Activated CD8-positive, alpha-beta memory T cell treated with anti-CD3 and anti-CD28 coated beads, Interleukin-2, amount 10 ng/mL, durations not matched to agents 7 days and 5 days (primary cell): ENCODE measurements at regions not wholly inside any gene's neighbourhood (a gene's known extent, or its start where the extent isn't known, plus 50 kb on each side); places are given as distances from the start of the nearest gene placed in this dataset.

Experiments
- ATAC-seq: fragments of 150-1000 bp; cut with Tn5 transposase; one replicate; pipeline ENCODE4 v1.10.0; 2021; ENCODE audit warnings: moderate library complexity
- CTCF ChIA-PET: fragments of 350-600 bp; sonication (Branson Sonifier 250); formaldehyde crosslinking; loops from one replicate; lab custom pipeline; 2021; ENCODE audit warnings: antibody characterized with exemption; lab: Charles Lee
- DNase-seq: peaks from one replicate; pipeline ENCODE4 v3.0.0-alpha.2; 2020
- H3K27ac Mint-ChIP-seq: one replicate; pipeline ENCODE4 v1.8.0; 2021; ENCODE audit warnings: mild to moderate bottlenecking, mixed read lengths
- H3K27me3 Mint-ChIP-seq: one replicate; pipeline ENCODE4 v1.8.0; 2021; ENCODE audit warnings: mixed read lengths
- H3K36me3 Mint-ChIP-seq: one replicate; pipeline ENCODE4 v1.8.0; 2021; ENCODE audit warnings: mild to moderate bottlenecking, mixed read lengths
- H3K4me1 Mint-ChIP-seq: one replicate; pipeline ENCODE4 v1.8.0; 2021; ENCODE audit warnings: mixed read lengths
- H3K4me3 Mint-ChIP-seq: one replicate; pipeline ENCODE4 v1.8.0; 2021; ENCODE audit warnings: mild to moderate bottlenecking, moderate library complexity, mixed read lengths
- H3K9me3 Mint-ChIP-seq: one replicate; pipeline ENCODE4 v1.8.0; 2022; ENCODE audit warnings: low read depth, mixed read lengths

GRCh38 chr20:23156170-23156841, 70.2 kb upstream of the CD93 start:
- no peaks in the 10 kb centered on the region for H3K36me3 Mint-ChIP-seq
- no peak overlapping the region for H3K4me3 Mint-ChIP-seq
- CTCF ChIA-PET, result no interaction called here
- peaks cover 15% of the 10 kb centered on the region for H3K27me3 Mint-ChIP-seq
- no peak overlapping the region for H3K27ac Mint-ChIP-seq
- ATAC-seq (no peak), DNase-seq (peak; percentile 37)
- H3K4me1 Mint-ChIP-seq, result peaks cover 26% of the 10 kb centered on the region
- H3K9me3 Mint-ChIP-seq, result no peaks in the 10 kb centered on the region

GRCh38 chr20:23155141-23155590, 69.0 kb upstream of the CD93 start:
- H3K36me3 Mint-ChIP-seq, result no peaks in the 10 kb centered on the region
- ATAC-seq, result no peak
- DNase-seq, result no peak
- peaks cover 12% of the 10 kb centered on the region for H3K27me3 Mint-ChIP-seq
- H3K27ac Mint-ChIP-seq, result peak overlapping the region; percentile 15
- CTCF ChIA-PET, result no interaction called here
- H3K9me3 Mint-ChIP-seq, result no peaks in the 10 kb centered on the region
- H3K4me3 Mint-ChIP-seq, result no peak overlapping the region
- peaks cover 24% of the 10 kb centered on the region for H3K4me1 Mint-ChIP-seq

- Mint-ChIP-seq H3K27me3 (peaks cover 12% of the 10 kb centered on the region), H3K36me3 (no peaks in the 10 kb centered on the region), H3K4me1 (peaks cover 23% of the 10 kb centered on the region), H3K27ac (no peak overlapping the region), H3K4me3 (no peak overlapping the region), H3K9me3 (no peaks in the 10 kb centered on the region)
- DNase-seq (peak; percentile 22), ATAC-seq (no peak)
- CTCF ChIA-PET, result no interaction called here
These were observed 67.7 kb upstream of the CD93 start for GRCh38 chr20:23153696-23154341.

- ATAC-seq, result no peak
- CTCF ChIA-PET, result no interaction called here
- DNase-seq, result no peak
- Mint-ChIP-seq H3K27ac (no peak overlapping the region), H3K9me3 (no peaks in the 10 kb centered on the region), H3K4me1 (peaks cover 32% of the 10 kb centered on the region), H3K36me3 (no peaks in the 10 kb centered on the region), H3K27me3 (peaks cover 9% of the 10 kb centered on the region), H3K4me3 (no peak overlapping the region)
These were observed 66.8 kb upstream of the CD93 start for GRCh38 chr20:23152902-23153301.

GRCh38 chr20:23152308-23152892, 66.3 kb upstream of the CD93 start:
- DNase-seq (peak; percentile 16), ATAC-seq (no peak)
- Mint-ChIP-seq H3K4me1 (peaks cover 37% of the 10 kb centered on the region), H3K27me3 (peaks cover 9% of the 10 kb centered on the region), H3K27ac (no peak overlapping the region), H3K4me3 (no peak overlapping the region), H3K9me3 (no peaks in the 10 kb centered on the region), H3K36me3 (no peaks in the 10 kb centered on the region)
- CTCF ChIA-PET, result no interaction called here

GRCh38 chr20:23151885-23152284, 65.8 kb upstream of the CD93 start:
- no peaks in the 10 kb centered on the region for H3K9me3 Mint-ChIP-seq
- H3K4me3 Mint-ChIP-seq, result no peak overlapping the region
- H3K27ac Mint-ChIP-seq, result no peak overlapping the region
- H3K4me1 Mint-ChIP-seq, result peaks cover 42% of the 10 kb centered on the region
- CTCF ChIA-PET, result no interaction called here
- H3K27me3 Mint-ChIP-seq, result peaks cover 9% of the 10 kb centered on the region
- DNase-seq (peak; percentile 22), ATAC-seq (no peak)
- no peaks in the 10 kb centered on the region for H3K36me3 Mint-ChIP-seq

GRCh38 chr20:23151008-23151703, 65.0 kb upstream of the CD93 start:
- CTCF ChIA-PET, result no interaction called here
- Mint-ChIP-seq H3K27ac (no peak overlapping the region), H3K36me3 (no peaks in the 10 kb centered on the region), H3K9me3 (no peaks in the 10 kb centered on the region), H3K4me3 (no peak overlapping the region), H3K27me3 (peaks cover 12% of the 10 kb centered on the region), H3K4me1 (peaks cover 47% of the 10 kb centered on the region)
- ATAC-seq, result no peak
- DNase-seq, result peak; percentile 23

- no peak overlapping the region for H3K4me3 Mint-ChIP-seq
- H3K36me3 Mint-ChIP-seq, result no peaks in the 10 kb centered on the region
- DNase-seq (peak; percentile 16), ATAC-seq (no peak)
- peaks cover 13% of the 10 kb centered on the region for H3K27me3 Mint-ChIP-seq
- H3K27ac Mint-ChIP-seq, result no peak overlapping the region
- peaks cover 45% of the 10 kb centered on the region for H3K4me1 Mint-ChIP-seq
- H3K9me3 Mint-ChIP-seq, result no peaks in the 10 kb centered on the region
- CTCF ChIA-PET, result no interaction called here
These were observed 64.3 kb upstream of the CD93 start for GRCh38 chr20:23150304-23151007.

- H3K4me1 Mint-ChIP-seq, result peaks cover 41% of the 10 kb centered on the region
- ATAC-seq, result no peak
- CTCF ChIA-PET, result no interaction called here
- no peak overlapping the region for H3K4me3 Mint-ChIP-seq
- H3K27me3 Mint-ChIP-seq, result peaks cover 16% of the 10 kb centered on the region
- DNase-seq, result peak; percentile 16
- no peak overlapping the region for H3K27ac Mint-ChIP-seq
- H3K36me3 Mint-ChIP-seq, result peaks cover 1% of the 10 kb centered on the region
- no peaks in the 10 kb centered on the region for H3K9me3 Mint-ChIP-seq
These were observed 63.6 kb upstream of the CD93 start for GRCh38 chr20:23149623-23150279.

- Mint-ChIP-seq H3K9me3 (no peaks in the 10 kb centered on the region), H3K27me3 (peaks cover 24% of the 10 kb centered on the region), H3K27ac (peak overlapping the region; percentile 25), H3K36me3 (peaks cover 1% of the 10 kb centered on the region), H3K4me3 (no peak overlapping the region), H3K4me1 (peaks cover 44% of the 10 kb centered on the region)
- CTCF ChIA-PET, result no interaction called here
- no peak for ATAC-seq
- DNase-seq, result peak; percentile 27
These were observed 62.8 kb upstream of the CD93 start for GRCh38 chr20:23148731-23149570.

- CTCF ChIA-PET, result no interaction called here
- ATAC-seq, result peak; percentile 86
- H3K27ac Mint-ChIP-seq, result peak overlapping the region; percentile 82
- H3K27me3 Mint-ChIP-seq, result peaks cover 24% of the 10 kb centered on the region
- peaks cover 1% of the 10 kb centered on the region for H3K36me3 Mint-ChIP-seq
- H3K4me1 Mint-ChIP-seq, result peaks cover 52% of the 10 kb centered on the region
- peak overlapping the region; percentile 8 for H3K4me3 Mint-ChIP-seq
- H3K9me3 Mint-ChIP-seq, result no peaks in the 10 kb centered on the region
- DNase-seq, result peak; percentile 69
These were observed 62.0 kb upstream of the CD93 start for GRCh38 chr20:23147964-23148730.

GRCh38 chr20:23147647-23147963, 61.5 kb upstream of the CD93 start:
- Mint-ChIP-seq H3K9me3 (no peaks in the 10 kb centered on the region), H3K27ac (peak overlapping the region; percentile 82), H3K4me3 (no peak overlapping the region), H3K27me3 (peaks cover 24% of the 10 kb centered on the region), H3K36me3 (peaks cover 1% of the 10 kb centered on the region), H3K4me1 (peaks cover 57% of the 10 kb centered on the region)
- no peak for DNase-seq
- CTCF ChIA-PET, result interaction anchor here (0.9 kb wide), 1 partner anchor 99 kb away, joined by 3 read pairs; no protein-coding TSS in a partner anchor
- no peak for ATAC-seq
